ENCODE measurements at regions not wholly inside any gene's neighbourhood (a gene's known extent, or its start where the extent isn't known, plus 50 kb on each side); places are given as distances from the start of the nearest gene placed in this dataset.

DNA sequence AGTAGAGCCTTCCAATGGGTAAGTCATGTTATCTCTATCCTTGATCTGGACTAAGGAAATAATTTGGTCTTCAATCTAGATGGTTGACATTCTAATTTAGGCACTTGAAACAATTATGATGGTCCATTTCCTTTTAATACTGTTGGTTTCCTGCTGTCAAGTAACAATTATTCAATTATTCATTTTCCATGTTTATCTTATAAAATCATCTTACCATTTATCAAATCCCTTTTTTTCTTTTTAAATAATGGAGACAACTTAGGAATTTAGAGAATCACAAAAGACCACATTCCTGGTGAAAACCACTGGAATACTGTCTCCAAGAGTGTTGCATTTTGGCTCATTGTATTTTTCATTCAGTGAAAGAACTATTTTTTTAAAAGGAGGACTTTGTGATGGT is 148.7 kb upstream of the CTSO start:
- TF ChIP-seq, protein P1, sequence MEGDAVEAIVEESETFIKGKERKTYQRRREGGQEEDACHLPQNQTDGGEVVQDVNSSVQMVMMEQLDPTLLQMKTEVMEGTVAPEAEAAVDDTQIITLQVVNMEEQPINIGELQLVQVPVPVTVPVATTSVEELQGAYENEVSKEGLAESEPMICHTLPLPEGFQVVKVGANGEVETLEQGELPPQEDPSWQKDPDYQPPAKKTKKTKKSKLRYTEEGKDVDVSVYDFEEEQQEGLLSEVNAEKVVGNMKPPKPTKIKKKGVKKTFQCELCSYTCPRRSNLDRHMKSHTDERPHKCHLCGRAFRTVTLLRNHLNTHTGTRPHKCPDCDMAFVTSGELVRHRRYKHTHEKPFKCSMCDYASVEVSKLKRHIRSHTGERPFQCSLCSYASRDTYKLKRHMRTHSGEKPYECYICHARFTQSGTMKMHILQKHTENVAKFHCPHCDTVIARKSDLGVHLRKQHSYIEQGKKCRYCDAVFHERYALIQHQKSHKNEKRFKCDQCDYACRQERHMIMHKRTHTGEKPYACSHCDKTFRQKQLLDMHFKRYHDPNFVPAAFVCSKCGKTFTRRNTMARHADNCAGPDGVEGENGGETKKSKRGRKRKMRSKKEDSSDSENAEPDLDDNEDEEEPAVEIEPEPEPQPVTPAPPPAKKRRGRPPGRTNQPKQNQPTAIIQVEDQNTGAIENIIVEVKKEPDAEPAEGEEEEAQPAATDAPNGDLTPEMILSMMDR (IDR thresholded peaks at IDR 0.05; ENCODE audit: borderline replicate concordance, extremely low read depth, low read length, poor library complexity, severe bottlenecking), result no peak
- TF ChIP-seq EZH2 (IDR thresholded peaks at IDR 0.05; ENCODE audit: borderline replicate concordance, low read depth, low read length, severe bottlenecking), result no peak
